HEK293 (cell line): ENCODE measurements at regions not wholly inside any gene's neighbourhood (a gene's known extent, or its start where the extent isn't known, plus 50 kb on each side); places are given as distances from the start of the nearest gene placed in this dataset.
A peak's percentile ranks its signal among the peaks of the same experiment; 100 is the strongest.

ENCODE experiments used
- CTCF ChIA-PET: fragments of 350-600 bp; formaldehyde crosslinking; extraction: SDS; loops from one replicate; lab custom pipeline; 2021; ENCODE audit warnings: antibody characterized with exemption; lab: Yijun Ruan, JAX
- POLR2A ChIA-PET: fragments of 300-600 bp; formaldehyde crosslinking; extraction: SDS; loops from one replicate; lab custom pipeline; 2020; ENCODE audit warnings: antibody characterized with exemption, inconsistent platforms; lab: Yijun Ruan, JAX
- H3K27ac ChIP-seq: fragments of 200-500 bp; sonication (Bioruptor generic); 2 replicates; pipeline ENCODE4 v1.5.1; 2014; ENCODE audit warnings: low read depth, low read length, control low read depth, inconsistent platforms; ENCODE audit errors: extremely low read depth
- H3K36me3 ChIP-seq, 2 experiments: fragments of 200-500 bp in 1 of 2; sonication (Bioruptor generic) in 1 of 2; 1 replicate in 1 of 2; 2 replicates in 1 of 2; pipeline ENCODE4 v1.5.1; 2014 to 2017; ENCODE audit warnings: inconsistent platforms in 2 of 2, low read length in 2 of 2; ENCODE audit not compliant: control insufficient read depth in 2 of 2, insufficient read depth in 1 of 2
- H3K4me1 ChIP-seq: fragments of 200-500 bp; sonication (Bioruptor generic); 2 replicates; pipeline ENCODE4 v1.5.1; 2014; ENCODE audit warnings: mild to moderate bottlenecking, low read length, inconsistent platforms; ENCODE audit not compliant: control insufficient read depth, insufficient read depth
- H3K4me3 ChIP-seq: 2 replicates; pipeline ENCODE4 v1.5.1; 2011; ENCODE audit warnings: low read depth, mild to moderate bottlenecking, control low read depth, low read length, moderate library complexity
- H3K9me3 ChIP-seq: fragments of 200-500 bp; sonication (Bioruptor generic); 2 replicates; pipeline ENCODE4 v1.5.1; 2014; ENCODE audit warnings: low read depth, low read length, inconsistent platforms; ENCODE audit not compliant: control insufficient read depth, insufficient read depth
- IKZF3 ChIP-seq: fragments of 450-650 bp; IDR thresholded peaks from 2 replicates; pipeline ENCODE4 v1.5.0; 2018; ENCODE audit warnings: missing biosample characterization, mild to moderate bottlenecking, missing genetic modification characterization, moderate library complexity
- ZBTB48 ChIP-seq: fragments of 450-650 bp; formaldehyde crosslinking; IDR thresholded peaks from 2 replicates; pipeline ENCODE4 v1.5.1; 2016; ENCODE audit warnings: missing biosample characterization, missing genetic modification characterization
- ZNF140 ChIP-seq: fragments of 450-650 bp; formaldehyde crosslinking; IDR thresholded peaks from 2 replicates; pipeline ENCODE4 v1.5.1; 2016; ENCODE audit warnings: missing biosample characterization, missing genetic modification characterization
- ZNF146 ChIP-seq: fragments of 450-650 bp; formaldehyde crosslinking; IDR thresholded peaks from 2 replicates; pipeline ENCODE4 v1.5.1; 2016; ENCODE audit warnings: missing biosample characterization, missing genetic modification characterization
- ZNF24 ChIP-seq: fragments of 450-650 bp; formaldehyde crosslinking; IDR thresholded peaks from 2 replicates; pipeline ENCODE4 v1.5.1; 2016; ENCODE audit warnings: missing biosample characterization, missing genetic modification characterization
- ZNF266 ChIP-seq: fragments of 450-650 bp; formaldehyde crosslinking; IDR thresholded peaks from 2 replicates; pipeline ENCODE4 v1.5.1; 2016; ENCODE audit warnings: missing biosample characterization, missing genetic modification characterization, low read depth
- ZNF394 ChIP-seq: fragments of 450-650 bp; formaldehyde crosslinking; IDR thresholded peaks from 2 replicates; pipeline ENCODE4 v1.5.1; 2016; ENCODE audit warnings: missing biosample characterization, missing genetic modification characterization, mild to moderate bottlenecking, moderate library complexity, borderline replicate concordance
- ZNF426 ChIP-seq: fragments of 450-650 bp; formaldehyde crosslinking; IDR thresholded peaks from 2 replicates; pipeline ENCODE4 v1.5.1; 2017; ENCODE audit warnings: missing biosample characterization, missing genetic modification characterization, mild to moderate bottlenecking, inconsistent platforms, moderate library complexity
- ZNF510 ChIP-seq: fragments of 450-650 bp; formaldehyde crosslinking; IDR thresholded peaks from 2 replicates; pipeline ENCODE4 v1.5.1; 2018; ENCODE audit warnings: mild to moderate bottlenecking, missing genetic modification characterization, missing biosample characterization; ENCODE audit not compliant: insufficient replicate concordance
- ZNF555 ChIP-seq: fragments of 450-650 bp; formaldehyde crosslinking; conservative IDR thresholded peaks from 2 replicates; pipeline ENCODE4 v1.5.1; 2017; ENCODE audit warnings: missing biosample characterization, mild to moderate bottlenecking, missing genetic modification characterization, inconsistent platforms
- ZNF560 ChIP-seq: fragments of 450-650 bp; formaldehyde crosslinking; IDR thresholded peaks from 2 replicates; pipeline ENCODE4 v1.5.1; 2017; ENCODE audit warnings: missing biosample characterization, missing genetic modification characterization, borderline replicate concordance
- ZNF664 ChIP-seq: fragments of 450-650 bp; formaldehyde crosslinking; IDR thresholded peaks from 2 replicates; pipeline ENCODE4 v1.5.1; 2016; ENCODE audit warnings: missing biosample characterization, missing genetic modification characterization
- ZNF785 ChIP-seq: fragments of 450-650 bp; formaldehyde crosslinking; IDR thresholded peaks from 2 replicates; pipeline ENCODE4 v1.5.1; 2016; ENCODE audit warnings: missing biosample characterization, missing genetic modification characterization
- TF ChIP-seq, protein P1 (sequence below): fragments of 450-650 bp; formaldehyde crosslinking; IDR thresholded peaks from 2 replicates; pipeline ENCODE4 v1.5.1; 2017; ENCODE audit warnings: missing biosample characterization, missing genetic modification characterization
- TF ChIP-seq, protein P2 (sequence below): fragments of 450-650 bp; formaldehyde crosslinking; IDR thresholded peaks from 2 replicates; pipeline ENCODE4 v1.5.0; 2017; ENCODE audit warnings: missing biosample characterization, missing genetic modification characterization, borderline replicate concordance
- TF ChIP-seq, protein P3 (sequence below): fragments of 450-650 bp; formaldehyde crosslinking; IDR thresholded peaks from 2 replicates; pipeline ENCODE4 v1.5.1; 2016; ENCODE audit warnings: missing biosample characterization, missing genetic modification characterization
- TF ChIP-seq, protein P4 (sequence below): fragments of 450-650 bp; formaldehyde crosslinking; IDR thresholded peaks from 2 replicates; pipeline ENCODE4 v1.5.1; 2016; ENCODE audit warnings: missing biosample characterization, missing genetic modification characterization
- TF ChIP-seq, protein P5 (sequence below): fragments of 450-650 bp; formaldehyde crosslinking; IDR thresholded peaks from 2 replicates; pipeline ENCODE4 v1.5.1; 2016; ENCODE audit warnings: missing biosample characterization, missing genetic modification characterization
- TF ChIP-seq, protein P6 (sequence below): fragments of 450-650 bp; formaldehyde crosslinking; IDR thresholded peaks from 2 replicates; pipeline ENCODE4 v1.5.1; 2017; ENCODE audit warnings: missing biosample characterization, missing genetic modification characterization
- TF ChIP-seq, protein P7 (sequence below): fragments of 450-650 bp; formaldehyde crosslinking; IDR thresholded peaks from 2 replicates; pipeline ENCODE4 v1.5.1; 2016; ENCODE audit warnings: missing biosample characterization, missing genetic modification characterization

DNA sequence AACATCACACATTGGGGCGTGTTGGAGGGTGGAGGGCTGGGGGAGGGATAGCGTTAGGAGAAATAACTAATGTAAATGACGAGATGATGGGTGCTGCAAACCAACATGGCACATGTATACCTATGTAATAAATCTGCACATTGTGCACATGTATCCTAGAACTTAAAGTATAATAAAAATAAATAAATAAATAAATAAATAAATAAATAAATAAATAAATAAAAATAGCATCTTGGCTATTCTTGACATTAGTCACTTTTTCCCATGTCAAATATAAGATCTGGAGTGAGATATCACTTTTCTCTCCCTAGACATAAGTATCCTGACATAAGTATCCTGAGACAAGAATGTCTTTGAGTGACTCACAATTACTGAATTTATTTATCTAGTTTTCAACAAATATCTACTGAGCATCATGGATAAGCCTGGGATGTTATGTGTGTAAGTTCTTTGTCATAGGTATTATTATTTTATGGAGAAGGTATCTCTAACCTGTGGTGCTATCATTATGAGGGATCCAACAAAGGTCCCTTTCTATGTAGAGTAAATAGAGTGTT, 691.3 kb downstream of the SORCS1 start:
- Histone ChIP-seq H3K4me3 (no peak overlapping the region), H3K9me3 (no peaks in the 10 kb centered on the region), H3K27ac (no peak overlapping the region), H3K36me3 (no peaks in the 10 kb centered on the region), H3K4me1 (peaks cover 14% of the 10 kb centered on the region)
- POLR2A ChIA-PET, result no interaction called here
- CTCF ChIA-PET, result no interaction called here
- TF ChIP-seq ZNF24 (no peak), ZNF510 (tag by site-specific recombination) (peak; percentile 58), ZNF266 (tag by site-specific recombination) (peak; percentile 73), ZNF394 (tag by site-specific recombination) (peak; percentile 89), ZNF426 (tag by site-specific recombination) (peak; percentile 92), ZNF146 (tag by site-specific recombination) (no peak), IKZF3 (tag by site-specific recombination) (no peak), ZNF560 (peak; percentile 21; the same call in 1 of the 2 replicates), ZNF785 (no peak), ZNF664 (tag by site-specific recombination) (0 out of 2 replicates have a peak, but pooled peaks have one; percentile 31), ZNF555 (tag by site-specific recombination) (peak; percentile 93), ZNF140 (tag by site-specific recombination) (peak; percentile 52; the same call in 1 of the 2 replicates), ZBTB48 (tag by site-specific recombination) (no peak)
- TF ChIP-seq, protein P1, sequence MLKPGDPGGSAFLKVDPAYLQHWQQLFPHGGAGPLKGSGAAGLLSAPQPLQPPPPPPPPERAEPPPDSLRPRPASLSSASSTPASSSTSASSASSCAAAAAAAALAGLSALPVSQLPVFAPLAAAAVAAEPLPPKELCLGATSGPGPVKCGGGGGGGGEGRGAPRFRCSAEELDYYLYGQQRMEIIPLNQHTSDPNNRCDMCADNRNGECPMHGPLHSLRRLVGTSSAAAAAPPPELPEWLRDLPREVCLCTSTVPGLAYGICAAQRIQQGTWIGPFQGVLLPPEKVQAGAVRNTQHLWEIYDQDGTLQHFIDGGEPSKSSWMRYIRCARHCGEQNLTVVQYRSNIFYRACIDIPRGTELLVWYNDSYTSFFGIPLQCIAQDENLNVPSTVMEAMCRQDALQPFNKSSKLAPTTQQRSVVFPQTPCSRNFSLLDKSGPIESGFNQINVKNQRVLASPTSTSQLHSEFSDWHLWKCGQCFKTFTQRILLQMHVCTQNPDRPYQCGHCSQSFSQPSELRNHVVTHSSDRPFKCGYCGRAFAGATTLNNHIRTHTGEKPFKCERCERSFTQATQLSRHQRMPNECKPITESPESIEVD (tag by site-specific recombination), result no peak
- TF ChIP-seq, protein P2, sequence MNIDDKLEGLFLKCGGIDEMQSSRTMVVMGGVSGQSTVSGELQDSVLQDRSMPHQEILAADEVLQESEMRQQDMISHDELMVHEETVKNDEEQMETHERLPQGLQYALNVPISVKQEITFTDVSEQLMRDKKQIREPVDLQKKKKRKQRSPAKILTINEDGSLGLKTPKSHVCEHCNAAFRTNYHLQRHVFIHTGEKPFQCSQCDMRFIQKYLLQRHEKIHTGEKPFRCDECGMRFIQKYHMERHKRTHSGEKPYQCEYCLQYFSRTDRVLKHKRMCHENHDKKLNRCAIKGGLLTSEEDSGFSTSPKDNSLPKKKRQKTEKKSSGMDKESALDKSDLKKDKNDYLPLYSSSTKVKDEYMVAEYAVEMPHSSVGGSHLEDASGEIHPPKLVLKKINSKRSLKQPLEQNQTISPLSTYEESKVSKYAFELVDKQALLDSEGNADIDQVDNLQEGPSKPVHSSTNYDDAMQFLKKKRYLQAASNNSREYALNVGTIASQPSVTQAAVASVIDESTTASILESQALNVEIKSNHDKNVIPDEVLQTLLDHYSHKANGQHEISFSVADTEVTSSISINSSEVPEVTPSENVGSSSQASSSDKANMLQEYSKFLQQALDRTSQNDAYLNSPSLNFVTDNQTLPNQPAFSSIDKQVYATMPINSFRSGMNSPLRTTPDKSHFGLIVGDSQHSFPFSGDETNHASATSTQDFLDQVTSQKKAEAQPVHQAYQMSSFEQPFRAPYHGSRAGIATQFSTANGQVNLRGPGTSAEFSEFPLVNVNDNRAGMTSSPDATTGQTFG (tag by site-specific recombination), result no peak
- TF ChIP-seq, protein P3, sequence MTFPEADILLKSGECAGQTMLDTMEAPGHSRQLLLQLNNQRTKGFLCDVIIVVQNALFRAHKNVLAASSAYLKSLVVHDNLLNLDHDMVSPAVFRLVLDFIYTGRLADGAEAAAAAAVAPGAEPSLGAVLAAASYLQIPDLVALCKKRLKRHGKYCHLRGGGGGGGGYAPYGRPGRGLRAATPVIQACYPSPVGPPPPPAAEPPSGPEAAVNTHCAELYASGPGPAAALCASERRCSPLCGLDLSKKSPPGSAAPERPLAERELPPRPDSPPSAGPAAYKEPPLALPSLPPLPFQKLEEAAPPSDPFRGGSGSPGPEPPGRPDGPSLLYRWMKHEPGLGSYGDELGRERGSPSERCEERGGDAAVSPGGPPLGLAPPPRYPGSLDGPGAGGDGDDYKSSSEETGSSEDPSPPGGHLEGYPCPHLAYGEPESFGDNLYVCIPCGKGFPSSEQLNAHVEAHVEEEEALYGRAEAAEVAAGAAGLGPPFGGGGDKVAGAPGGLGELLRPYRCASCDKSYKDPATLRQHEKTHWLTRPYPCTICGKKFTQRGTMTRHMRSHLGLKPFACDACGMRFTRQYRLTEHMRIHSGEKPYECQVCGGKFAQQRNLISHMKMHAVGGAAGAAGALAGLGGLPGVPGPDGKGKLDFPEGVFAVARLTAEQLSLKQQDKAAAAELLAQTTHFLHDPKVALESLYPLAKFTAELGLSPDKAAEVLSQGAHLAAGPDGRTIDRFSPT (tag by site-specific recombination), result no peak
- TF ChIP-seq, protein P4, sequence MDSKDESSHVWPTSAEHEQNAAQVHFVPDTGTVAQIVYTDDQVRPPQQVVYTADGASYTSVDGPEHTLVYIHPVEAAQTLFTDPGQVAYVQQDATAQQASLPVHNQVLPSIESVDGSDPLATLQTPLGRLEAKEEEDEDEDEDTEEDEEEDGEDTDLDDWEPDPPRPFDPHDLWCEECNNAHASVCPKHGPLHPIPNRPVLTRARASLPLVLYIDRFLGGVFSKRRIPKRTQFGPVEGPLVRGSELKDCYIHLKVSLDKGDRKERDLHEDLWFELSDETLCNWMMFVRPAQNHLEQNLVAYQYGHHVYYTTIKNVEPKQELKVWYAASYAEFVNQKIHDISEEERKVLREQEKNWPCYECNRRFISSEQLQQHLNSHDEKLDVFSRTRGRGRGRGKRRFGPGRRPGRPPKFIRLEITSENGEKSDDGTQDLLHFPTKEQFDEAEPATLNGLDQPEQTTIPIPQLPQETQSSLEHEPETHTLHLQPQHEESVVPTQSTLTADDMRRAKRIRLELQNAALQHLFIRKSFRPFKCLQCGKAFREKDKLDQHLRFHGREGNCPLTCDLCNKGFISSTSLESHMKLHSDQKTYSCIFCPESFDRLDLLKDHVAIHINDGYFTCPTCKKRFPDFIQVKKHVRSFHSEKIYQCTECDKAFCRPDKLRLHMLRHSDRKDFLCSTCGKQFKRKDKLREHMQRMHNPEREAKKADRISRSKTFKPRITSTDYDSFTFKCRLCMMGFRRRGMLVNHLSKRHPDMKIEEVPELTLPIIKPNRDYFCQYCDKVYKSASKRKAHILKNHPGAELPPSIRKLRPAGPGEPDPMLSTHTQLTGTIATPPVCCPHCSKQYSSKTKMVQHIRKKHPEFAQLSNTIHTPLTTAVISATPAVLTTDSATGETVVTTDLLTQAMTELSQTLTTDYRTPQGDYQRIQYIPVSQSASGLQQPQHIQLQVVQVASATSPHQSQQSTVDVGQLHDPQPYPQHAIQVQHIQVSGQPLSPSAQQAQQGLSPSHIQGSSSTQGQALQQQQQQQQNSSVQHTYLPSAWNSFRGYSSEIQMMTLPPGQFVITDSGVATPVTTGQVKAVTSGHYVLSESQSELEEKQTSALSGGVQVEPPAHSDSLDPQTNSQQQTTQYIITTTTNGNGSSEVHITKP, result no peak
- TF ChIP-seq, protein P5, sequence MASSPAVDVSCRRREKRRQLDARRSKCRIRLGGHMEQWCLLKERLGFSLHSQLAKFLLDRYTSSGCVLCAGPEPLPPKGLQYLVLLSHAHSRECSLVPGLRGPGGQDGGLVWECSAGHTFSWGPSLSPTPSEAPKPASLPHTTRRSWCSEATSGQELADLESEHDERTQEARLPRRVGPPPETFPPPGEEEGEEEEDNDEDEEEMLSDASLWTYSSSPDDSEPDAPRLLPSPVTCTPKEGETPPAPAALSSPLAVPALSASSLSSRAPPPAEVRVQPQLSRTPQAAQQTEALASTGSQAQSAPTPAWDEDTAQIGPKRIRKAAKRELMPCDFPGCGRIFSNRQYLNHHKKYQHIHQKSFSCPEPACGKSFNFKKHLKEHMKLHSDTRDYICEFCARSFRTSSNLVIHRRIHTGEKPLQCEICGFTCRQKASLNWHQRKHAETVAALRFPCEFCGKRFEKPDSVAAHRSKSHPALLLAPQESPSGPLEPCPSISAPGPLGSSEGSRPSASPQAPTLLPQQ, result no peak
- TF ChIP-seq, protein P6, sequence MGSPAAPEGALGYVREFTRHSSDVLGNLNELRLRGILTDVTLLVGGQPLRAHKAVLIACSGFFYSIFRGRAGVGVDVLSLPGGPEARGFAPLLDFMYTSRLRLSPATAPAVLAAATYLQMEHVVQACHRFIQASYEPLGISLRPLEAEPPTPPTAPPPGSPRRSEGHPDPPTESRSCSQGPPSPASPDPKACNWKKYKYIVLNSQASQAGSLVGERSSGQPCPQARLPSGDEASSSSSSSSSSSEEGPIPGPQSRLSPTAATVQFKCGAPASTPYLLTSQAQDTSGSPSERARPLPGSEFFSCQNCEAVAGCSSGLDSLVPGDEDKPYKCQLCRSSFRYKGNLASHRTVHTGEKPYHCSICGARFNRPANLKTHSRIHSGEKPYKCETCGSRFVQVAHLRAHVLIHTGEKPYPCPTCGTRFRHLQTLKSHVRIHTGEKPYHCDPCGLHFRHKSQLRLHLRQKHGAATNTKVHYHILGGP, result no peak
- TF ChIP-seq, protein P7, sequence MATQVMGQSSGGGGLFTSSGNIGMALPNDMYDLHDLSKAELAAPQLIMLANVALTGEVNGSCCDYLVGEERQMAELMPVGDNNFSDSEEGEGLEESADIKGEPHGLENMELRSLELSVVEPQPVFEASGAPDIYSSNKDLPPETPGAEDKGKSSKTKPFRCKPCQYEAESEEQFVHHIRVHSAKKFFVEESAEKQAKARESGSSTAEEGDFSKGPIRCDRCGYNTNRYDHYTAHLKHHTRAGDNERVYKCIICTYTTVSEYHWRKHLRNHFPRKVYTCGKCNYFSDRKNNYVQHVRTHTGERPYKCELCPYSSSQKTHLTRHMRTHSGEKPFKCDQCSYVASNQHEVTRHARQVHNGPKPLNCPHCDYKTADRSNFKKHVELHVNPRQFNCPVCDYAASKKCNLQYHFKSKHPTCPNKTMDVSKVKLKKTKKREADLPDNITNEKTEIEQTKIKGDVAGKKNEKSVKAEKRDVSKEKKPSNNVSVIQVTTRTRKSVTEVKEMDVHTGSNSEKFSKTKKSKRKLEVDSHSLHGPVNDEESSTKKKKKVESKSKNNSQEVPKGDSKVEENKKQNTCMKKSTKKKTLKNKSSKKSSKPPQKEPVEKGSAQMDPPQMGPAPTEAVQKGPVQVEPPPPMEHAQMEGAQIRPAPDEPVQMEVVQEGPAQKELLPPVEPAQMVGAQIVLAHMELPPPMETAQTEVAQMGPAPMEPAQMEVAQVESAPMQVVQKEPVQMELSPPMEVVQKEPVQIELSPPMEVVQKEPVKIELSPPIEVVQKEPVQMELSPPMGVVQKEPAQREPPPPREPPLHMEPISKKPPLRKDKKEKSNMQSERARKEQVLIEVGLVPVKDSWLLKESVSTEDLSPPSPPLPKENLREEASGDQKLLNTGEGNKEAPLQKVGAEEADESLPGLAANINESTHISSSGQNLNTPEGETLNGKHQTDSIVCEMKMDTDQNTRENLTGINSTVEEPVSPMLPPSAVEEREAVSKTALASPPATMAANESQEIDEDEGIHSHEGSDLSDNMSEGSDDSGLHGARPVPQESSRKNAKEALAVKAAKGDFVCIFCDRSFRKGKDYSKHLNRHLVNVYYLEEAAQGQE (tag by site-specific recombination), result peak; percentile 62; the same call in 1 of the 2 replicates
